ENCODE measurements at regions not wholly inside any gene's neighbourhood (a gene's known extent, or its start where the extent isn't known, plus 50 kb on each side); places are given as distances from the start of the nearest gene placed in this dataset.

DNA sequence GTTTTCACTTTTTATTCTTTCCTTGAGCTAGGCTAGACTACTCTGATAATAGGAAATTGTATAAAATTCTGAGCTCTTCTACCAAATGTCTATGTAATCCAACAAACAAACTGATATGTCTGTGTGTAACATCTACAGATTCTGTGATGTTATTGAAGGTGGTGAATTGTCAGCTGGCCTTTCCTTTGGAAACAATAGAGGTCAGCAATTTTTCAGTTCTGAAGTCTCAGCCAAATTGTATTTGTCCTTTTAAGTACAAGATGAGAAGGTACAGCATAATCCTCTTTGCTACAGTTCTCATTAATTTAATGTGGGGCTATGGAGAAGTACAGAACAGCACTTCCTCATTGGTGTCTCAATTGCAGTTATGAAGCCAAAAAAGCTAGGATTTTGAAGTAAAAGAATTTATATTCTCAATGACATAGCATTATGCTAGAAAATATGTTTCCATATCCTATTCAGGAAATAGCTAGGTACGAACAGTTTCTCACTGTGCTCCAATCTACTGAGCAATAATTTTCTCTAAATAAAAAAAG is 198.0 kb downstream of the HINT1 start:
- H3K4me1 ChIP-seq = no peaks in the 10 kb centered on the region
- no peaks in the 10 kb centered on the region for H3K9me3 ChIP-seq
- no peaks in the 10 kb centered on the region for H3K36me3 ChIP-seq
- no peak for DNase-seq (ENCODE audit: low spot score in 2 of 2)
- H3K27ac ChIP-seq = no peak overlapping the region
- 28 to 45% methylated on average over 1 of the region's 1 CpG for WGBS, 2 donors
- TF ChIP-seq CTCF (IDR thresholded peaks at IDR 0.05) = no peak
- no peak for TF ChIP-seq EP300 (IDR thresholded peaks at IDR 0.05)
- no peak for TF ChIP-seq POLR2A (IDR thresholded peaks at IDR 0.05)
- no peak overlapping the region for H3K4me3 ChIP-seq
- H3K27me3 ChIP-seq = no peaks in the 10 kb centered on the region

- H3K9me3 ChIP-seq = no peaks in the 10 kb centered on the region
- 85 to 95% methylated on average over 1 of the region's 1 CpG for WGBS, 2 donors
- H3K4me3 ChIP-seq = no peak overlapping the region
- no peak overlapping the region for H3K27ac ChIP-seq
- DNase-seq (ENCODE audit: low spot score in 2 of 2) = no peak
- no peaks in the 10 kb centered on the region for H3K36me3 ChIP-seq
- no peaks in the 10 kb centered on the region for H3K27me3 ChIP-seq
- no peaks in the 10 kb centered on the region for H3K4me1 ChIP-seq
- TF ChIP-seq CTCF (IDR thresholded peaks at IDR 0.05) (no peak), POLR2A (IDR thresholded peaks at IDR 0.05) (no peak), EP300 (IDR thresholded peaks at IDR 0.05) (no peak)
These were observed 199.1 kb downstream of the HINT1 start for GRCh38 chr5:130965920-130966319.

DNA sequence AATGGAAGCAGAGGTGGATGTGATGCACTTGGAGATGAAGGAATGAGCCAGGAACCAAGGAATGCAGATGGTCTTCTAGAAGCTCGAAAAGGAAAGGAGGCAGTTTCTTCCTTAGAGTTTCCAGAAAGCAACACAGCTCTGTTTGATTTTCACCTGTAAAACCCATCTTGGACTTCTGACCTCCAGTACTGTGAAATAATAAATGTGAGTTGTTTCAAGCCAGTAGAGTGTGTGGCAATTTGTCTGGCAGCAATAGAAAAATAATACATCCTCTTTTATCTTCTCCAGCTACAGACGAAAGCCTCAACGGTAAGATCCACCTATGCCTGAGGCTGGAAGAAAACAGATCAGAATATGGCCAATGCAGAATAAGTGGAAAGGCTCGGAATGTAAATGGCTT is 199.7 kb downstream of the HINT1 start:
- Histone ChIP-seq H3K4me1 (no peaks in the 10 kb centered on the region), H3K27ac (no peak overlapping the region), H3K27me3 (no peaks in the 10 kb centered on the region), H3K4me3 (no peak overlapping the region), H3K36me3 (no peaks in the 10 kb centered on the region), H3K9me3 (no peaks in the 10 kb centered on the region)
- no peak for DNase-seq (ENCODE audit: low spot score in 2 of 2)
- TF ChIP-seq POLR2A (IDR thresholded peaks at IDR 0.05) (no peak), EP300 (IDR thresholded peaks at IDR 0.05) (no peak), CTCF (IDR thresholded peaks at IDR 0.05) (no peak)
- WGBS, 2 donors = 82 to 89% methylated on average over 4 of the region's 4 CpGs

DNA sequence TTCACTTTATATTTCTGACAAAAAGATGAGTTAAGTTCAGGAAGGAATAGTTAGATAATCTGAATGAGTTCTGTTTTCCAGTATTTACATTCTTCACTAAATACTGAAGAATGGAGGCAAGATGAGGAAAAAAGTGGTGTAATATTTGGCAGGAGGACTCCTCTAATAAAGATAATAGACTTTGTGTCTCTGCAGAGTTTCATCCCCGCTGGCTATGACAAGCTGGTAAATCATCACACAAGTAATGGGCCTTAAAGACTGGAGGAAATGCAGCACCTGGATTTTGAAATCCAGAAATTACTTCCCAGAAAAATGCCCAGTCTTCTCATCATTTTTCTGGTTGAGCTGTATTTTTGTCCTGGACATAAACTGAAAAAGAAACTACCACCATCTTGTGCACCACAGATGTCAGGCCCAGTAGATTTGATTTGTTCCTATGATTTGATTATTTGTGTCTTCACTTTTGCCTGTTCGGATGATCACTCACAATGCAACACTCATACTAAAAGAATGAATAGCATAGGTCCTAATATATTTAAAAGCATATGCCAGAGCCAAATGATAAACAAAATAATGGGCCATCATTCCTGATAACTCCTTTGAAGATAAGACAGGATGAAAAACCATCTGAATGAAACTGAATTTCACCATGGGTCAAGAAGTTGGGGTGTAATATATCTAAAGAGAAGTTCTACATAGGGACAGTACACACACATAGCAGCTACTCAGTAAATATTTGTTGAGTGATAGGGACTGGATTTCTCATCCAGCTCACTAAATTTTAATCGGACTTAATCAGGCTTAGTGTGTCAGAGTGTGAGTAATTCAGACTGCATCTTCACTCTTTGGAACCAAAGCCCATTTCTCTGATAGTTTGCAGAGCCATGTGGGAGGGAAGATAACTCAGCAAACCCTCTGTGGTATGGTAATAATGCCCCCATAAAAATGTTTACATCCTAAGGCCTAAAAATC is 200.5 kb downstream of the HINT1 start:
- Histone ChIP-seq H3K4me3 (no peak overlapping the region), H3K27ac (no peak overlapping the region), H3K27me3 (no peaks in the 10 kb centered on the region), H3K4me1 (no peaks in the 10 kb centered on the region), H3K36me3 (no peaks in the 10 kb centered on the region), H3K9me3 (no peaks in the 10 kb centered on the region)
- whole genome bisulfite sequencing, 2 donors = 81 to 84% methylated on average over 3 of the region's 3 CpGs
- DNase-seq (ENCODE audit: low spot score in 2 of 2) = no peak
- TF ChIP-seq CTCF (IDR thresholded peaks at IDR 0.05) (no peak), POLR2A (IDR thresholded peaks at IDR 0.05) (no peak), EP300 (IDR thresholded peaks at IDR 0.05) (no peak)

DNA sequence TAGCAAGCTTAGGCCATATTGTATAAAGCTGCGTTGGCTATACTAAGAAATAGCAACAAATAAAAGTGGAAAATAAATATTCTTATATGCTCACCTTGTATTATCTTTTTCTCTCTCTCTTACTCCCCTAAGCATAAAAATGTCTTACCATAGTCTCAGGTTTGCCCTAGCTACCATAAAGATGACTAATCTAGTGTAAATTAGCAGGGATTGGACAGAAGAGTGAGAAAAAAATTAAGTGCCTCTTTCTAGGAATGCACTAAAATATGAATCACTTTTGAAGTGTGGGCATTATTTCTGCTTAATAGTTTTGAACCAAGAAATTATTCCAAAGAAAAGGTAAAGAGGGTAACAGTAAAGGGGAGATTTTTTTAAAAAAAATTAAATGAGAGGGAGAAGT is 201.3 kb downstream of the HINT1 start:
- H3K4me1 ChIP-seq = no peaks in the 10 kb centered on the region
- H3K4me3 ChIP-seq = no peak overlapping the region
- WGBS, 2 donors = 92 to 96% methylated on average over 1 of the region's 1 CpG
- no peak for TF ChIP-seq POLR2A (IDR thresholded peaks at IDR 0.05)
- H3K27ac ChIP-seq = no peak overlapping the region
- no peaks in the 10 kb centered on the region for H3K9me3 ChIP-seq
- no peaks in the 10 kb centered on the region for H3K36me3 ChIP-seq
- DNase-seq (ENCODE audit: low spot score in 2 of 2) = no peak
- no peaks in the 10 kb centered on the region for H3K27me3 ChIP-seq
